PC-3 (cell line): ENCODE measurements at regions not wholly inside any gene's neighbourhood (a gene's known extent, or its start where the extent isn't known, plus 50 kb on each side); places are given as distances from the start of the nearest gene placed in this dataset.

Source experiments
- ATAC-seq: fragments of 200-7000 bp; cut with Tn5 transposase; 2 replicates; pipeline ENCODE4 v1.9.1; 2020; ENCODE audit warnings: mild to moderate bottlenecking, moderate library complexity
- BruUV-seq: library from RNA; stranded (reverse); fragments of 400-500 nt; replicated peaks from 2 replicates; lab custom pipeline; 2021; lab: Mats Ljungman, UMichigan
- CTCF ChIA-PET: fragments of 300-600 bp; sonication (Branson Sonifier 250); formaldehyde crosslinking; loops from one replicate; lab custom pipeline; 2022; ENCODE audit warnings: antibody characterized with exemption; lab: Charles Lee
- POLR2A ChIA-PET: fragments of 300-600 bp; sonication (Branson Sonifier 250); formaldehyde crosslinking; loops from one replicate; lab custom pipeline; 2022; ENCODE audit warnings: antibody characterized with exemption; ENCODE audit not compliant: unreplicated experiment; lab: Charles Lee
- DNase-seq: peaks from one replicate; pipeline ENCODE4 v3.0.0-alpha.2; 2015
- H2AFZ ChIP-seq: fragments of 300-600 bp; sonication (generic); 2 replicates; pipeline ENCODE4 v1.6.0; 2016; ENCODE audit warnings: antibody characterized with exemption, low read length
- H3F3A ChIP-seq: fragments of 300-600 bp; sonication (generic); one replicate; pipeline ENCODE4 v1.6.0; 2017; ENCODE audit warnings: antibody characterized with exemption, low read length, control low read depth, mild to moderate bottlenecking; ENCODE audit not compliant: unreplicated experiment
- H3K27ac ChIP-seq: fragments of 300-600 bp; sonication (generic); 2 replicates; pipeline ENCODE4 v1.5.1; 2016; ENCODE audit warnings: mild to moderate bottlenecking, low read length
- H3K27me3 ChIP-seq: fragments of 300-600 bp; sonication (generic); 2 replicates; pipeline ENCODE4 v1.6.1; 2016; ENCODE audit warnings: low read length, mixed read lengths
- H3K36me3 ChIP-seq: fragments of 300-600 bp; sonication (generic); 2 replicates; pipeline ENCODE4 v1.6.1; 2016; ENCODE audit warnings: low read depth, mixed run types, low read length, mixed read lengths
- H3K4me1 ChIP-seq: fragments of 300-600 bp; sonication (generic); 2 replicates; pipeline ENCODE4 v1.5.1; 2016; ENCODE audit warnings: low read length; ENCODE audit not compliant: insufficient read depth
- H3K4me2 ChIP-seq: fragments of 300-600 bp; sonication (generic); 2 replicates; pipeline ENCODE4 v1.6.0; 2016; ENCODE audit warnings: low read length
- H3K4me3 ChIP-seq: fragments of 300-600 bp; sonication (generic); 2 replicates; pipeline ENCODE4 v1.5.1; 2016; ENCODE audit warnings: mild to moderate bottlenecking, low read length, mixed read lengths
- H3K79me2 ChIP-seq: fragments of 300-600 bp; sonication (generic); 2 replicates; pipeline ENCODE4 v1.6.1; 2017; ENCODE audit warnings: low read length, mixed read lengths
- H3K9ac ChIP-seq: fragments of 300-600 bp; sonication (generic); 2 replicates; pipeline ENCODE4 v1.6.0; 2016; ENCODE audit warnings: mild to moderate bottlenecking, low read length
- H3K9me2 ChIP-seq: fragments of 300-600 bp; sonication (generic); replicated peaks from 2 replicates; pipeline ENCODE4 v1.6.1; 2016; ENCODE audit warnings: mixed run types, low read length, mixed read lengths
- H3K9me3 ChIP-seq: fragments of 300-600 bp; sonication (generic); 2 replicates; pipeline ENCODE4 v1.6.1; 2016; ENCODE audit warnings: low read length, mixed read lengths
- H4K20me1 ChIP-seq: fragments of 300-600 bp; sonication (generic); 2 replicates; pipeline ENCODE4 v1.6.1; 2016; ENCODE audit warnings: low read length, mixed read lengths
- CTCF ChIP-seq: fragments of 300-600 bp; sonication (generic); conservative IDR thresholded peaks from 2 replicates; pipeline ENCODE4 v1.5.1; 2017; ENCODE audit warnings: antibody characterized with exemption, low read depth, mild to moderate bottlenecking, low read length
- EZH2 ChIP-seq: fragments of 300-600 bp; sonication (generic); IDR thresholded peaks from one replicate; pipeline ENCODE4 v1.6.1; 2017; ENCODE audit warnings: antibody characterized with exemption, mild to moderate bottlenecking, low read length; ENCODE audit not compliant: unreplicated experiment
- EZH2phosphoT487 ChIP-seq: fragments of 300-600 bp; sonication (generic); IDR thresholded peaks from 2 replicates; pipeline ENCODE4 v1.6.1; 2018; ENCODE audit warnings: mild to moderate bottlenecking, antibody characterized with exemption, low read length, borderline replicate concordance
- intact Hi-C: fragments of 100-400 bp; cut with micrococcal nuclease; formaldehyde crosslinking; loops from 2 replicates; pipeline ENCODE4 v1.9.0; 2023

- peak overlapping the region; percentile 32; the same call in 1 of the 2 replicates for H2AFZ ChIP-seq
- POLR2A ChIA-PET: no interaction called here
- no peaks in the 10 kb centered on the region for H3K27me3 ChIP-seq
- no peak; the same call in 1 of the 2 replicates for ATAC-seq
- no peaks in the 10 kb centered on the region for H3K79me2 ChIP-seq
- peak; percentile 4 for DNase-seq
- BruUV-seq: no TSS peak
- no peak overlapping the region for H3K4me2 ChIP-seq
- intact Hi-C loops: no loop called here
- no peaks in the 10 kb centered on the region for H3K4me1 ChIP-seq
- no peak overlapping the region for H3K4me3 ChIP-seq
- H3K9ac ChIP-seq: no peak overlapping the region
- no peak overlapping the region for H3K27ac ChIP-seq
- H3F3A ChIP-seq: no peaks in the 10 kb centered on the region
- no peaks in the 10 kb centered on the region for H3K36me3 ChIP-seq
- H3K9me3 ChIP-seq: no peaks in the 10 kb centered on the region
- CTCF ChIA-PET: no interaction called here
- TF ChIP-seq CTCF (no peak), EZH2phosphoT487 (no peak), EZH2 (no peak)
- no peaks in the 10 kb centered on the region for H3K9me2 ChIP-seq
- no peaks in the 10 kb centered on the region for H4K20me1 ChIP-seq
These were observed 600.7 kb upstream of the CDH9 start for GRCh38 chr5:27639005-27639612.

- ChIA-PET POLR2A (interaction anchor here (0.7 kb wide), 1 partner anchor 38 kb away, joined by 5 read pairs; no protein-coding TSS in a partner anchor), CTCF (no interaction called here)
- Histone ChIP-seq H3K9ac (no peak overlapping the region), H3K4me3 (no peak overlapping the region), H3K4me1 (peaks cover 9% of the 10 kb centered on the region), H3K27me3 (no peaks in the 10 kb centered on the region), H3K79me2 (no peaks in the 10 kb centered on the region), H3K4me2 (no peak overlapping the region), H4K20me1 (no peaks in the 10 kb centered on the region; the same call in 1 of the 2 replicates), H3K36me3 (no peaks in the 10 kb centered on the region), H3K9me2 (no peaks in the 10 kb centered on the region), H3K9me3 (no peaks in the 10 kb centered on the region), H3F3A (no peaks in the 10 kb centered on the region), H3K27ac (no peak overlapping the region), H2AFZ (no peak overlapping the region)
- TF ChIP-seq CTCF (no peak), EZH2 (no peak), EZH2phosphoT487 (no peak)
- intact Hi-C loops: no loop called here
- no TSS peak for BruUV-seq
- DNase-seq: no peak
- ATAC-seq: no peak
These were observed 581.6 kb upstream of the CDH9 start for GRCh38 chr5:27619982-27620381.

- Histone ChIP-seq H3K27ac (no peak overlapping the region), H3K4me2 (0 out of 2 replicates have a peak overlapping the region, but pooled peaks have one; percentile 15), H3K27me3 (no peaks in the 10 kb centered on the region), H2AFZ (no peak overlapping the region), H3F3A (no peaks in the 10 kb centered on the region), H3K36me3 (no peaks in the 10 kb centered on the region), H4K20me1 (no peaks in the 10 kb centered on the region), H3K4me1 (0 out of 2 replicates have a peak, but pooled peaks cover 7% of the 10 kb centered on the region), H3K4me3 (no peak overlapping the region), H3K79me2 (no peaks in the 10 kb centered on the region), H3K9me3 (no peaks in the 10 kb centered on the region), H3K9ac (no peak overlapping the region), H3K9me2 (no peaks in the 10 kb centered on the region)
- BruUV-seq: no TSS peak
- ATAC-seq: no peak
- peak; percentile 27 for DNase-seq
- intact Hi-C loops: no loop called here
- ChIA-PET CTCF (no interaction called here), POLR2A (no interaction called here)
- no peak for TF ChIP-seq CTCF
- no peak for TF ChIP-seq EZH2phosphoT487
- TF ChIP-seq EZH2: no peak
These were observed 573.8 kb upstream of the CDH9 start for GRCh38 chr5:27612161-27612560.
